ENCODE measurements at regions not wholly inside any gene's neighbourhood (a gene's known extent, or its start where the extent isn't known, plus 50 kb on each side); places are given as distances from the start of the nearest gene placed in this dataset.

DNA sequence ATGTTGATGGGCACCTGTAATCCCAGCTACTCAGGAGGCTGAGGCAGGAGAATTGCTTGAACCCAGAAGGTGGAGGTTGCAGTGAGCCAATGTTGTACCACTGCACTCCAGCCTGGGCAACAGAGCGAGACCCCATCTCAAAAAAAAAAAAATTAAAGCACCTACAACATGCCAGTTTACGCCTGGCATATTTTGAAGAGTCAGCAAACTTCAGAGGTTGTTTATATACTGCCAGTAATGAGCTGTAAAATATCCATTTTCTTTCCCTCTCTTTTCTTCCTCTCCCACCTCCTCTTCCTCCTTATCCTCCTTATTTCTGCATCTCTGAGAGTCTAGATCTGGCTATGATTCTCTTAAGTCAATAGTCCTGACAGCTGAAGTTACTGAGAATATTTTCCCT, 556.5 kb upstream of the LARGE1 start:
- Histone ChIP-seq H3K27me3 (ENCODE audit: control insufficient read depth, extremely low read depth, insufficient read depth, low read length) (no peaks in the 10 kb centered on the region), H3K9me3 (ENCODE audit: control insufficient read depth, low read depth, low read length) (no peaks in the 10 kb centered on the region), H3K9ac (ENCODE audit: control insufficient read depth, extremely low read depth, insufficient read depth, low read length) (no peak overlapping the region), H3K36me3 (ENCODE audit: control insufficient read depth in 2 of 2, extremely low read depth in 1 of 2, insufficient read depth in 2 of 2, low read length in 2 of 2) (no peaks in the 10 kb centered on the region), H3K4me1 (ENCODE audit: control insufficient read depth, extremely low read depth, insufficient read depth, low read length) (no peaks in the 10 kb centered on the region), H3K4me3 (ENCODE audit: control insufficient read depth in 2 of 3, extremely low read depth in 1 of 3, insufficient read depth in 2 of 3, low read depth in 1 of 3, low read length in 3 of 3) (no peak overlapping the region), H4K20me1 (ENCODE audit: control insufficient read depth, extremely low read depth, insufficient read depth, low read length) (no peaks in the 10 kb centered on the region), H3K9me1 (ENCODE audit: control insufficient read depth, extremely low read depth, insufficient read depth, low read length) (no peaks in the 10 kb centered on the region), H3K4me2 (ENCODE audit: control insufficient read depth, extremely low read depth, insufficient read depth, low read depth, low read length) (no peak overlapping the region), H2AFZ (ENCODE audit: control insufficient read depth, low read length) (no peak overlapping the region), H3K79me2 (ENCODE audit: control insufficient read depth, insufficient read depth, low read length) (no peaks in the 10 kb centered on the region), H3K27ac (ENCODE audit: control insufficient read depth, insufficient read depth, low read length) (no peak overlapping the region)
- dilution Hi-C loops (cut with MboI; ENCODE audit: extremely low pct_ligation_motif_present, low sequenced_read_pairs), result no loop called here
- TF ChIP-seq, protein P1, sequence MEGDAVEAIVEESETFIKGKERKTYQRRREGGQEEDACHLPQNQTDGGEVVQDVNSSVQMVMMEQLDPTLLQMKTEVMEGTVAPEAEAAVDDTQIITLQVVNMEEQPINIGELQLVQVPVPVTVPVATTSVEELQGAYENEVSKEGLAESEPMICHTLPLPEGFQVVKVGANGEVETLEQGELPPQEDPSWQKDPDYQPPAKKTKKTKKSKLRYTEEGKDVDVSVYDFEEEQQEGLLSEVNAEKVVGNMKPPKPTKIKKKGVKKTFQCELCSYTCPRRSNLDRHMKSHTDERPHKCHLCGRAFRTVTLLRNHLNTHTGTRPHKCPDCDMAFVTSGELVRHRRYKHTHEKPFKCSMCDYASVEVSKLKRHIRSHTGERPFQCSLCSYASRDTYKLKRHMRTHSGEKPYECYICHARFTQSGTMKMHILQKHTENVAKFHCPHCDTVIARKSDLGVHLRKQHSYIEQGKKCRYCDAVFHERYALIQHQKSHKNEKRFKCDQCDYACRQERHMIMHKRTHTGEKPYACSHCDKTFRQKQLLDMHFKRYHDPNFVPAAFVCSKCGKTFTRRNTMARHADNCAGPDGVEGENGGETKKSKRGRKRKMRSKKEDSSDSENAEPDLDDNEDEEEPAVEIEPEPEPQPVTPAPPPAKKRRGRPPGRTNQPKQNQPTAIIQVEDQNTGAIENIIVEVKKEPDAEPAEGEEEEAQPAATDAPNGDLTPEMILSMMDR (optimal IDR thresholded peaks at IDR 0.05 in 1 of 3, IDR thresholded peaks at IDR 0.05 in 1 of 3, conservative IDR thresholded peaks at IDR 0.05 in 1 of 3; ENCODE audit: extremely low read depth in 1 of 3, insufficient read depth in 2 of 3, low read length in 3 of 3), result no peak
- DNase-seq (ENCODE audit: low read depth, low spot score), result no peak
- no peak for FAIRE-seq

DNA sequence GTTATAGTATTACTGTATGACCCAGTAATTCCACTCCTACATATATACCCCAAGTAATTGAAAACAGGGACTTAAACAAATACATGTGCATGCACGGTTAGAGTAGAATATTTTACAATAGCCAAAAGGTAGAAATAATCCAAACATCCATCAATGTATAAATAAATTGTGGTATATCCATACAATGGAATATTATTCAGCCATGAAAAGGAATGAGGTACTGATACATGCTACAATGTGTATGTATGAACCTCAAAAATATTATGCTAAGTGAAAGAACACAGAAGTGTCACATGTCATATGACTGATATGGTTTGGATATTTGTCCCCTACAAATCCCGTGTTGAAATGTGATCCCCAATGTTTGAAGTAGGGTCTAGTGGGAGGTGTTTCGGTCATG, 560.8 kb upstream of the LARGE1 start:
- dilution Hi-C loops (cut with MboI; ENCODE audit: extremely low pct_ligation_motif_present, low sequenced_read_pairs), result no loop called here
- no peaks in the 10 kb centered on the region for H4K20me1 ChIP-seq (ENCODE audit: control insufficient read depth, extremely low read depth, insufficient read depth, low read length)
- H3K4me3 ChIP-seq (ENCODE audit: control insufficient read depth in 2 of 3, extremely low read depth in 1 of 3, insufficient read depth in 2 of 3, low read depth in 1 of 3, low read length in 3 of 3), result no peak overlapping the region
- H3K79me2 ChIP-seq (ENCODE audit: control insufficient read depth, insufficient read depth, low read length), result no peaks in the 10 kb centered on the region
- no peak overlapping the region for H3K27ac ChIP-seq (ENCODE audit: control insufficient read depth, insufficient read depth, low read length)
- H3K36me3 ChIP-seq (ENCODE audit: control insufficient read depth in 2 of 2, extremely low read depth in 1 of 2, insufficient read depth in 2 of 2, low read length in 2 of 2), result no peaks in the 10 kb centered on the region
- DNase-seq (ENCODE audit: low read depth, low spot score), result no peak
- no peaks in the 10 kb centered on the region for H3K9me3 ChIP-seq (ENCODE audit: control insufficient read depth, low read depth, low read length)
- H3K9me1 ChIP-seq (ENCODE audit: control insufficient read depth, extremely low read depth, insufficient read depth, low read length), result no peaks in the 10 kb centered on the region
- H3K9ac ChIP-seq (ENCODE audit: control insufficient read depth, extremely low read depth, insufficient read depth, low read length), result no peak overlapping the region
- H3K27me3 ChIP-seq (ENCODE audit: control insufficient read depth, extremely low read depth, insufficient read depth, low read length), result no peaks in the 10 kb centered on the region
- H3K4me1 ChIP-seq (ENCODE audit: control insufficient read depth, extremely low read depth, insufficient read depth, low read length), result no peaks in the 10 kb centered on the region
- no peak for TF ChIP-seq EZH2 (IDR thresholded peaks at IDR 0.05; ENCODE audit: low read length)
- TF ChIP-seq, protein P1 (optimal IDR thresholded peaks at IDR 0.05 in 1 of 3, IDR thresholded peaks at IDR 0.05 in 1 of 3, conservative IDR thresholded peaks at IDR 0.05 in 1 of 3; ENCODE audit: extremely low read depth in 1 of 3, insufficient read depth in 2 of 3, low read length in 3 of 3), result no peak
- no peak overlapping the region for H3K4me2 ChIP-seq (ENCODE audit: control insufficient read depth, extremely low read depth, insufficient read depth, low read depth, low read length)
- no peak overlapping the region for H2AFZ ChIP-seq (ENCODE audit: control insufficient read depth, low read length)
- no peak for FAIRE-seq

Data from keratinocyte (primary cell).